ENCODE measurements at regions not wholly inside any gene's neighbourhood (a gene's known extent, or its start where the extent isn't known, plus 50 kb on each side); places are given as distances from the start of the nearest gene placed in this dataset.

- intact Hi-C loops (cut with DNase I) = no loop called here
- Histone ChIP-seq H3K36me3 (ENCODE audit: insufficient read depth in 1 of 2, low read depth in 1 of 2) (no peaks in the 10 kb centered on the region), H3K27me3 (ENCODE audit: insufficient read depth in 3 of 3, low read length in 2 of 3) (no peaks in the 10 kb centered on the region), H3K9me3 (no peaks in the 10 kb centered on the region), H3K4me1 (no peaks in the 10 kb centered on the region), H3K27ac (no peak overlapping the region), H3K4me3 (no peak overlapping the region)
- TF ChIP-seq CTCF (IDR thresholded peaks at IDR 0.05) = no peak
- ATAC-seq = no peak
- no peak for DNase-seq
- 69 to 78% (median 77%) methylated on average over 4 of the region's 4 CpGs for WGBS, 3 donors
These were observed 314.7 kb downstream of the TXNL1 start for GRCh38 chr18:56323673-56324072.

- no peaks in the 10 kb centered on the region for H3K36me3 ChIP-seq (ENCODE audit: insufficient read depth in 1 of 2, low read depth in 1 of 2)
- no peak overlapping the region for H3K4me3 ChIP-seq
- H3K27ac ChIP-seq = no peak overlapping the region
- no peaks in the 10 kb centered on the region for H3K4me1 ChIP-seq
- H3K9me3 ChIP-seq = no peaks in the 10 kb centered on the region
- H3K27me3 ChIP-seq (ENCODE audit: insufficient read depth in 3 of 3, low read length in 2 of 3) = no peaks in the 10 kb centered on the region
- TF ChIP-seq CTCF (IDR thresholded peaks at IDR 0.05) = no peak
- ATAC-seq = peak in 1 of 4 donors; percentile 40
- peak in 1 of 2 donors; percentile 50 for DNase-seq
- WGBS, 3 donors = 44 to 76% (median 48%) methylated on average over 9 of the region's 9 CpGs
- intact Hi-C loops (cut with DNase I) = no loop called here
These were observed 316.0 kb downstream of the TXNL1 start for GRCh38 chr18:56322406-56322805.

- no peaks in the 10 kb centered on the region for H3K9me3 ChIP-seq
- H3K36me3 ChIP-seq (ENCODE audit: insufficient read depth in 1 of 2, low read depth in 1 of 2) = no peaks in the 10 kb centered on the region
- DNase-seq (peak; percentile 29 to 66), ATAC-seq (peak in 2 of 4 donors; percentile 33 to 48)
- H3K4me1 ChIP-seq = no peaks in the 10 kb centered on the region
- no peak overlapping the region for H3K27ac ChIP-seq
- no peaks in the 10 kb centered on the region for H3K27me3 ChIP-seq (ENCODE audit: insufficient read depth in 3 of 3, low read length in 2 of 3)
- 3 to 9% (median 7%) methylated on average over 8 of the region's 8 CpGs for WGBS, 3 donors
- no peak overlapping the region for H3K4me3 ChIP-seq
- intact Hi-C loops (cut with DNase I) = no loop called here
- TF ChIP-seq CTCF (IDR thresholded peaks at IDR 0.05) = no peak
These were observed 316.9 kb downstream of the TXNL1 start for GRCh38 chr18:56321470-56321869.

GRCh38 chr18:56319953-56320352, 318.4 kb downstream of the TXNL1 start:
- H3K27me3 ChIP-seq (ENCODE audit: insufficient read depth in 3 of 3, low read length in 2 of 3) = no peaks in the 10 kb centered on the region
- no peak overlapping the region for H3K4me3 ChIP-seq
- H3K27ac ChIP-seq = no peak overlapping the region
- no peaks in the 10 kb centered on the region for H3K9me3 ChIP-seq
- no peak for TF ChIP-seq CTCF (IDR thresholded peaks at IDR 0.05)
- intact Hi-C loops (cut with DNase I) = no loop called here
- ATAC-seq = no peak
- H3K36me3 ChIP-seq (ENCODE audit: insufficient read depth in 1 of 2, low read depth in 1 of 2) = no peaks in the 10 kb centered on the region
- 97 to 100% (median 98%) methylated on average over 3 of the region's 3 CpGs for WGBS, 3 donors
- DNase-seq = no peak
- H3K4me1 ChIP-seq = no peaks in the 10 kb centered on the region

- intact Hi-C loops (cut with DNase I) = no loop called here
- TF ChIP-seq CTCF (IDR thresholded peaks at IDR 0.05) = no peak
These were observed 321.7 kb downstream of the TXNL1 start for GRCh38 chr18:56316727-56317126.

More at GRCh38 chr18:56316727-56317126, 321.7 kb downstream of the TXNL1 start:
- Histone ChIP-seq H3K4me1 (no peaks in the 10 kb centered on the region), H3K4me3 (no peak overlapping the region), H3K27ac (no peak overlapping the region), H3K36me3 (ENCODE audit: insufficient read depth in 1 of 2, low read depth in 1 of 2) (no peaks in the 10 kb centered on the region), H3K27me3 (ENCODE audit: insufficient read depth in 3 of 3, low read length in 2 of 3) (no peaks in the 10 kb centered on the region), H3K9me3 (no peaks in the 10 kb centered on the region)
- DNase-seq (no peak), ATAC-seq (no peak)
- 91 to 93% (median 92%) methylated on average over 2 of the region's 2 CpGs for WGBS, 3 donors

Measured in psoas muscle (tissue), 7 donors.